Fibroblast of lung (primary cell): ENCODE measurements at regions not wholly inside any gene's neighbourhood (a gene's known extent, or its start where the extent isn't known, plus 50 kb on each side); places are given as distances from the start of the nearest gene placed in this dataset.

Experiments used
- CTCF ChIP-seq, 2 donors: IDR thresholded peaks in 1 of 2; conservative IDR thresholded peaks in 1 of 2; 1 replicate in 1 of 2; 2 replicates in 1 of 2; pipeline ENCODE4 v1.5.1; 2011 to 2012; ENCODE audit warnings: low read length in 2 of 2, control low read depth in 1 of 2, inconsistent platforms in 1 of 2, low read depth in 1 of 2, mild to moderate bottlenecking in 1 of 2
- EZH2 ChIP-seq: IDR thresholded peaks from 2 replicates; pipeline ENCODE4 v1.5.1; 2012; ENCODE audit warnings: low read length, control low read depth, mild to moderate bottlenecking; ENCODE audit errors: missing control alignments

GRCh38 chr13:59414006-59414405 lies 749.7 kb downstream of the DIAPH3 start:
- no peak for TF ChIP-seq CTCF (conservative IDR thresholded peaks at IDR 0.05 in 1 of 2, IDR thresholded peaks at IDR 0.05 in 1 of 2; ENCODE audit: low read depth in 1 of 2, low read length in 2 of 2)
- TF ChIP-seq EZH2, result no peak
